AG04450 (cell line): ENCODE measurements at regions not wholly inside any gene's neighbourhood (a gene's known extent, or its start where the extent isn't known, plus 50 kb on each side); places are given as distances from the start of the nearest gene placed in this dataset.

ENCODE experiments used
- CTCF ChIA-PET: fragments of 300-600, 350-600 bp; formaldehyde crosslinking; extraction: SDS; loops from one replicate; lab custom pipeline; 2022; ENCODE audit warnings: antibody characterized with exemption, inconsistent platforms; lab: Charles Lee
- POLR2A ChIA-PET: fragments of 350-600 bp; formaldehyde crosslinking; extraction: SDS; loops from one replicate; lab custom pipeline; 2021; ENCODE audit warnings: antibody characterized with exemption, inconsistent platforms; lab: Yijun Ruan, JAX
- DNase-seq: peaks from one replicate; pipeline ENCODE4 v3.0.0-alpha.2; 2011; ENCODE audit warnings: low read depth, low spot score
- H3K27ac ChIP-seq: one replicate; pipeline ENCODE4 v1.5.1; 2012; ENCODE audit warnings: low read depth, low read length, control low read depth
- H3K27me3 ChIP-seq: one replicate; pipeline ENCODE4 v1.6.0; 2012; ENCODE audit warnings: low read length; ENCODE audit not compliant: control insufficient read depth, insufficient read depth
- H3K4me3 ChIP-seq: 2 replicates; pipeline ENCODE4 v1.5.1; 2011; ENCODE audit warnings: mild to moderate bottlenecking, low read depth, low read length, control low read depth
- H3K9me3 ChIP-seq: 2 replicates; pipeline ENCODE4 v1.5.1; 2012; ENCODE audit warnings: low read length; ENCODE audit not compliant: control insufficient read depth, insufficient read depth
- CTCF ChIP-seq: IDR thresholded peaks from 2 replicates; pipeline ENCODE4 v1.5.1; 2011; ENCODE audit warnings: low read depth, low read length, control low read depth, inconsistent platforms

GRCh38 chr1:182293119-182293589, 98.4 kb downstream of the GLUL start:
- no peak for TF ChIP-seq CTCF
- Histone ChIP-seq H3K27ac (no peak overlapping the region), H3K9me3 (no peaks in the 10 kb centered on the region), H3K27me3 (no peaks in the 10 kb centered on the region), H3K4me3 (no peak overlapping the region)
- no peak for DNase-seq
- CTCF ChIA-PET, result no interaction called here
- POLR2A ChIA-PET, result no interaction called here

DNA sequence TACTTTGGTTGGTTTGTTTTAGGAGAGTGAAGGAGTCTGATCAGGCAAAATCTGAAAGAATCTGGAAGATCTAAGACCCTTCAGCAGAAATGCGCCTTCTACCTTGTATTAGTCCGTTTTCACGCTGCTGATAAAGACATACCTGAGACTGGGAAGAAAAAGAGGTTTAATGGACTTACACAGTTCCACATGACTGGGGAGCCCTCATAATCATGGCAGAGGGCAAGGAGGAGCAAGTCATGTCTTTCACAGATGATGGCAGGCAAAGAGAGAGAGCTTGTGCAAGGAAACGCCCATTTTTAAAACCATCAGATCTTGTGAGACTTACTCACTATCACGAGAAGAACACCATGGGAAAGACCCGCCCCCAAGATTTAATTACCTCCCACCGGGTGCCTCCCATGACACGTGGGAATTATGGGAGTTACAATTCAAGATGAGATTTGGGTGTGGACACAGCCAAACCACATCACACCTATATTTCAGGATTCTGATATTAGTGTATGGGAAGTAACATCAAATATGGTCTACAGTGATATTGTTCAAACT, 99.3 kb downstream of the GLUL start:
- no peaks in the 10 kb centered on the region for H3K27me3 ChIP-seq
- ChIA-PET CTCF (no interaction called here), POLR2A (no interaction called here)
- no peak for DNase-seq
- no peak overlapping the region for H3K27ac ChIP-seq
- no peaks in the 10 kb centered on the region for H3K9me3 ChIP-seq
- no peak overlapping the region for H3K4me3 ChIP-seq
- TF ChIP-seq CTCF, result no peak

GRCh38 chr1:182291584-182292192, 99.9 kb downstream of the GLUL start:
- CTCF ChIA-PET, result no interaction called here
- Histone ChIP-seq H3K27me3 (no peaks in the 10 kb centered on the region), H3K27ac (no peak overlapping the region), H3K4me3 (no peak overlapping the region), H3K9me3 (no peaks in the 10 kb centered on the region)
- TF ChIP-seq CTCF, result no peak
- no peak for DNase-seq
- POLR2A ChIA-PET, result no interaction called here

DNA sequence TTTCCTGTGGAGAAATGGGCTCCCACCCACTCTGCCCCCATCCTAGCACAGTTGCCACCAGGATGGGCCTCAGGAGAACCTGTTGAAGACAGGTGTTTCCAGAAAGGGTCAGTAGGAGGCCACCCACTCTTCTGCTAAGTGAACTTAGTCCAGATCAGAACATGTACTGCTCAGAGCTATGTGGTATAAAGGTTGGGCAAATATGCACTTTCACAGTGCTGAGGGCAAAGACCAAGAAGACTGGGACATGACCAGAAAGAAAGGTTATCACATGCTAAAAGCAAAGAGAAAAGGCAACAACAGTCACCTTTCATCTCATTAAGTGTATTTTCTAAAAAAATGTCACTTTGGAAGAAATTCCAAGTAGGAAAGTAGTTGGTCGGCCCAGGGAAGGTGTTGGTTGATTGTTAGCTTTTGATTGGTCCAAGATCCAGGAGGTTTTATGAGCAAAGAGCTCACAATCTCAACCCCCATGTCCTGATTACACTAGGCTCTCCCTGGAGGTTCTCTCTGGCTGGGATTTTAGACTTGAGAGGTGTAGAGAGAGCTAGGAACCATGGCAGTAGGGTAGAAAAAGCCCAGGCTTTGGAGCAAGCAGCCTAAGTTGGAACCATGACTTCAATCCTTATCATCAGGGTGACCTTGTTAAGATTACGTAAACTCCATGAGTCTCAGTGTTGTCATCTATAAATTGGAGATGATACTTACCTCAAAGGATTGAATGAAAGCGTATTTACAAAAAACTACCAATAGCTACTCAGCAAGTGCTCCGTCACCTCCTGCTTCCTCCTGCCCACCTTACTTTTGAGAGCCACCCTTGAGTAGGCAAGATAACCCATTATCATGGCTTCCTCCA, 102.6 kb downstream of the GLUL start:
- H3K27ac ChIP-seq, result no peak overlapping the region
- TF ChIP-seq CTCF, result no peak
- no peaks in the 10 kb centered on the region for H3K27me3 ChIP-seq
- CTCF ChIA-PET, result no interaction called here
- POLR2A ChIA-PET, result no interaction called here
- no peak overlapping the region for H3K4me3 ChIP-seq
- H3K9me3 ChIP-seq, result no peaks in the 10 kb centered on the region
- DNase-seq, result no peak

GRCh38 chr1:182286761-182287160, 104.8 kb downstream of the GLUL start:
- no peak overlapping the region for H3K4me3 ChIP-seq
- no peak for DNase-seq
- ChIA-PET POLR2A (no interaction called here), CTCF (interaction anchor here (1.2 kb wide), 1 partner anchor 144 kb away, joined by 3 read pairs; no protein-coding TSS in a partner anchor)
- no peak for TF ChIP-seq CTCF
- no peaks in the 10 kb centered on the region for H3K27me3 ChIP-seq
- H3K27ac ChIP-seq, result no peak overlapping the region
- H3K9me3 ChIP-seq, result no peaks in the 10 kb centered on the region
